Hematopoietic multipotent progenitor cell treated with erythropoietin and hydrocortisone succinate and interleukin-3 and kit ligand, for 17 days (in vitro differentiated cells): ENCODE measurements at regions not wholly inside any gene's neighbourhood (a gene's known extent, or its start where the extent isn't known, plus 50 kb on each side); places are given as distances from the start of the nearest gene placed in this dataset.

ENCODE experiments used
- DNase-seq: peaks from one replicate; pipeline ENCODE4 v3.0.0-alpha.2; 2015; ENCODE audit warnings: low spot score

GRCh38 chr9:109883623-109884022 is 103.6 kb downstream of the PALM2AKAP2 start:
- no peak for DNase-seq

- no peak for DNase-seq
These were observed 106.0 kb downstream of the PALM2AKAP2 start for GRCh38 chr9:109886041-109886440.

- DNase-seq = no peak
These were observed 106.6 kb downstream of the PALM2AKAP2 start for GRCh38 chr9:109886617-109887016.

- no peak for DNase-seq
These were observed 107.1 kb downstream of the PALM2AKAP2 start for GRCh38 chr9:109887079-109887478.

GRCh38 chr9:109888695-109889094 is 108.7 kb downstream of the PALM2AKAP2 start:
- no peak for DNase-seq

GRCh38 chr9:109889456-109889855 is 109.5 kb downstream of the PALM2AKAP2 start:
- no peak for DNase-seq

- no peak for DNase-seq
These were observed 113.2 kb downstream of the PALM2AKAP2 start for GRCh38 chr9:109893241-109893640.

GRCh38 chr9:109894473-109894872 is 114.5 kb downstream of the PALM2AKAP2 start:
- no peak for DNase-seq

- DNase-seq = no peak
These were observed 115.1 kb downstream of the PALM2AKAP2 start for GRCh38 chr9:109894921-109895758.

- DNase-seq = no peak
These were observed 121.2 kb downstream of the PALM2AKAP2 start for GRCh38 chr9:109901201-109901600.

GRCh38 chr9:109903515-109904138 is 123.6 kb downstream of the PALM2AKAP2 start:
- DNase-seq = no peak

GRCh38 chr9:109904666-109905065 is 124.7 kb downstream of the PALM2AKAP2 start:
- no peak for DNase-seq

GRCh38 chr9:109905472-109905871 is 125.5 kb downstream of the PALM2AKAP2 start:
- no peak for DNase-seq

GRCh38 chr9:109906766-109907382 is 126.9 kb downstream of the PALM2AKAP2 start:
- no peak for DNase-seq

GRCh38 chr9:109907400-109907799 is 127.4 kb downstream of the PALM2AKAP2 start:
- no peak for DNase-seq

- DNase-seq = no peak
These were observed 127.9 kb downstream of the PALM2AKAP2 start for GRCh38 chr9:109907810-109908458.

- no peak for DNase-seq
These were observed 128.7 kb downstream of the PALM2AKAP2 start for GRCh38 chr9:109908459-109909390.

GRCh38 chr9:109910671-109911518 is 130.9 kb downstream of the PALM2AKAP2 start:
- no peak for DNase-seq

- DNase-seq = no peak
These were observed 132.1 kb downstream of the PALM2AKAP2 start for GRCh38 chr9:109912082-109912582.
